ENCODE measurements at regions not wholly inside any gene's neighbourhood (a gene's known extent, or its start where the extent isn't known, plus 50 kb on each side); places are given as distances from the start of the nearest gene placed in this dataset.
A peak's percentile ranks its signal among the peaks of the same experiment; 100 is the strongest.
"Not testable (repeated sequence)": the region's sequence is repeated elsewhere in the genome, so short reads cannot be mapped to it uniquely, and the experiment has no call there.

GRCh38 chr4:130736436-130737185, 1640.7 kb downstream of the C4orf33 start:
- no peak for DNase-seq (ENCODE audit: low read depth)
- H3K4me3 ChIP-seq (replicated peaks; ENCODE audit: low read depth, low read length), result no peak overlapping the region
- no peak for TF ChIP-seq CTCF (IDR thresholded peaks at IDR 0.05; ENCODE audit: low read length, missing control alignments)

GRCh38 chr4:130738233-130738632, 1642.3 kb downstream of the C4orf33 start:
- no peak for TF ChIP-seq CTCF (IDR thresholded peaks at IDR 0.05; ENCODE audit: low read length, missing control alignments)
- H3K4me3 ChIP-seq (replicated peaks; ENCODE audit: low read depth, low read length), result no peak overlapping the region
- no peak for DNase-seq (ENCODE audit: low read depth)

- DNase-seq (ENCODE audit: low read depth), result peak; percentile 14
- TF ChIP-seq CTCF (IDR thresholded peaks at IDR 0.05; ENCODE audit: low read length, missing control alignments), result peak; percentile 7
- H3K4me3 ChIP-seq (replicated peaks; ENCODE audit: low read depth, low read length), result no peak overlapping the region
These were observed 1651.9 kb downstream of the C4orf33 start for GRCh38 chr4:130747842-130748241.

GRCh38 chr4:130753926-130754325, 1658.0 kb downstream of the C4orf33 start:
- no peak for TF ChIP-seq CTCF (IDR thresholded peaks at IDR 0.05; ENCODE audit: low read length, missing control alignments)
- no peak for DNase-seq (ENCODE audit: low read depth)
- H3K4me3 ChIP-seq (replicated peaks; ENCODE audit: low read depth, low read length), result no peak overlapping the region

GRCh38 chr4:130760246-130760645, 1664.3 kb downstream of the C4orf33 start:
- no peak for DNase-seq (ENCODE audit: low read depth)
- no peak overlapping the region for H3K4me3 ChIP-seq (replicated peaks; ENCODE audit: low read depth, low read length)
- no peak for TF ChIP-seq CTCF (IDR thresholded peaks at IDR 0.05; ENCODE audit: low read length, missing control alignments)

- DNase-seq (ENCODE audit: low read depth); H3K4me3 ChIP-seq (replicated peaks; ENCODE audit: low read depth, low read length): not testable (repeated sequence)
These were observed 1671.4 kb downstream of the C4orf33 start for GRCh38 chr4:130767384-130767783.

GRCh38 chr4:130772966-130773365, 1677.0 kb downstream of the C4orf33 start:
- H3K4me3 ChIP-seq (replicated peaks; ENCODE audit: low read depth, low read length); DNase-seq (ENCODE audit: low read depth): not testable (repeated sequence)

GRCh38 chr4:130808492-130808891, 1712.5 kb downstream of the C4orf33 start:
- peak; percentile 19 for DNase-seq (ENCODE audit: low read depth)
- no peak overlapping the region for H3K4me3 ChIP-seq (replicated peaks; ENCODE audit: low read depth, low read length)

More at GRCh38 chr4:130808492-130808891, 1712.5 kb downstream of the C4orf33 start:
- peak; percentile 42 for TF ChIP-seq CTCF (IDR thresholded peaks at IDR 0.05; ENCODE audit: low read length, missing control alignments)
